AG09319 (cell line): ENCODE measurements at regions not wholly inside any gene's neighbourhood (a gene's known extent, or its start where the extent isn't known, plus 50 kb on each side); places are given as distances from the start of the nearest gene placed in this dataset.

Experiments
- DNase-seq: peaks from one replicate; pipeline ENCODE4 v3.0.0-alpha.2; 2010; ENCODE audit warnings: low read depth; ENCODE audit errors: extremely low read depth
- CTCF ChIP-seq: IDR thresholded peaks from 2 replicates; pipeline ENCODE4 v1.5.1; 2011; ENCODE audit warnings: low read depth, mild to moderate bottlenecking, inconsistent platforms, low read length, moderate library complexity

- DNase-seq, result no peak
- no peak for TF ChIP-seq CTCF
Observed at GRCh38 chr22:19634226-19634975, 79.9 kb upstream of the SEPTIN5 start.

GRCh38 chr22:19635644-19636043 lies 78.7 kb upstream of the SEPTIN5 start:
- DNase-seq, result no peak
- no peak for TF ChIP-seq CTCF

GRCh38 chr22:19636696-19637407 lies 77.5 kb upstream of the SEPTIN5 start:
- no peak for TF ChIP-seq CTCF
- no peak for DNase-seq

- no peak for DNase-seq
- TF ChIP-seq CTCF, result no peak
Observed at GRCh38 chr22:19637408-19638281, 76.7 kb upstream of the SEPTIN5 start.

- TF ChIP-seq CTCF, result no peak
- DNase-seq, result no peak
Observed at GRCh38 chr22:19638282-19639015, 75.9 kb upstream of the SEPTIN5 start.

GRCh38 chr22:19639610-19640135 lies 74.6 kb upstream of the SEPTIN5 start:
- no peak for DNase-seq
- no peak for TF ChIP-seq CTCF
